GM21576 (cell line): ENCODE measurements at regions not wholly inside any gene's neighbourhood (a gene's known extent, or its start where the extent isn't known, plus 50 kb on each side); places are given as distances from the start of the nearest gene placed in this dataset.

ENCODE experiments used
- ATAC-seq: cut with Tn5 transposase; IDR thresholded peaks from one replicate; pipeline ENCODE4 v1.9.1; 2021; ENCODE audit warnings: mild to moderate bottlenecking, moderate library complexity; ENCODE audit not compliant: unreplicated experiment

GRCh38 chr1:59077466-59078069 is 219.3 kb upstream of the FGGY start:
- ATAC-seq, result no peak

DNA sequence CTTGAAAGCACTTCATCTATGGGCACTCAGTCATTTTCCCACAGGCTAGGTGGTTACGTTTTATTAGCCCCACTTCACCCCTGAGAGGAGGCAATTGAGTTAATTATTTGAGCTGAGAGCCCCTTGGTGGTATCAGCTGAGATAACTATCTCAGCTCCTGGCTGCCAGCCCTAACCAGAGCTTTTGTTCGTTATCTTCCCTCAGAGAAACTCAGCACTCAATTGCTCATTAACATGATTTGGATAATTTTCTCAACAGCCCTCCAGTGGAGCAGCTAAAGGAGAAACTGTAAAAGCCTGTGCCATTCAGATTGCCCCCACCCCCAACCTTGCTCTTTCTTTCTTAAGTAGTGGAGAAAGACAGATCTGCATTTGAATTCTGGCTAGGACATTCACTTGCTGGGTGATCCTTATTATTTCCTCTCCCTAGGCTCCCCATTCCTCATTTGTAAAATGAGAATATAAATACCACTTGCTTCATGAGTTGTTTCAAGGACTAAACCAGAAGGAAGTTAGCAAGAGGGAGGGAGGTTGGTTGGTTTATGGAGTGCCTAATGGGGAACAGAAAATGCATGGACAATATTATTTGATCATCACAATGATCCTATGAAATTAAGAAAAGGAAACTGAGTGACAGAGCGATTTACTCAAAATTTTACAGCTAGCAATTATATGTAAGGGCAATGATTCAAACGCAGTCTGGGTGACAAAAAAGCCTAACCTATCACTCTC is 218.7 kb upstream of the FGGY start:
- ATAC-seq, result no peak

DNA sequence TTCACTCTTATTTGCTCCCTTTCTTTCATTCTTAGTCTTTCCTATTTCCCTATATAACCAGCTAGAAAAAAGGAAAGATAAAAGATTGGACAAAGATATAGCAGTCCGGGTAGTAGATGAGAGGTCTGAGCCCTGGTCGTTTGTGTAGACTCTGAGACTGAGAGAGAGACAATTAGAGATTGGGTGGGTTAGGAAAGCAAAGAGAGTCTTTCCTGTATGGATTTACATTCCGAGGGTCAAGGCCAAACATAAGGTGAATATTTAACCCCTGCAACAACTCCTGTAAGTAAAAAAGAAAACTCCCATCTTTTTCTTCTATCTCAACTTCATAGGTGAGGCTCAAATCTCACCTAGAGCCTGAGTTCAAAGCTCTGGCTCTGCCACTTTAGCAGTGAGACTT is 218.0 kb upstream of the FGGY start:
- no peak for ATAC-seq

DNA sequence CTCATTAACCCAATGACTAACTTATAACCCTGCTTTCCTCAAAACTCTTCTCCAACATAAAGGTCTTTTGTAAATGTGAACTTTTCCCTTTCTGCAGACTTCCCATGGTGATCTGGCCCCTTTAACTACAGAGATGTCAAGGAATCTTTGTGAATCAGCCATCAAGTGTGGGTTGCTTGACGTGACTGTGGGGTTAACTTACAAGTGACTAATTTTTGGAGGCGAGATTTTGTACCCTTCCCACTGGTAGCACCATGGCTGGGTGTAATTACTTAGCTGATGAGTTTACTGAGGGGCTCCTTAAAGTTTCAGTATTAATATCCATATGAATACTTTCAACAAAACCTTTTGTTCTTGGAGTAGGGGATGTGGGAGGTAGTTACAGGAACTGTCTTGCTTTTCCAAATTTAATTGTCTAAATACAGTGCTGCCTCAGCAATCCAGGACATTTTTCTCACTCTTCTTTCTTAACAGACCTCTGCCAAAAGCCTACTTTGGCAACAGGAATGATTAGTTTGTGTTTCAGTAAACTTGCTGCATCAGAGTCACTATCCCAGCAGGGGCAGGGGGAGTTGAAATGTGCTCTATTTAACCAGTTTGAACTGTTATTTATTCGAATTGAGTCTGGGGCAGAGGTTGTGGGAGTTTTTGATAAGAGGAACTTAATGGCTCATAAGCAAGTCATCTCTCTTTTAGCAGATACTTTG is 217.3 kb upstream of the FGGY start:
- no peak for ATAC-seq

DNA sequence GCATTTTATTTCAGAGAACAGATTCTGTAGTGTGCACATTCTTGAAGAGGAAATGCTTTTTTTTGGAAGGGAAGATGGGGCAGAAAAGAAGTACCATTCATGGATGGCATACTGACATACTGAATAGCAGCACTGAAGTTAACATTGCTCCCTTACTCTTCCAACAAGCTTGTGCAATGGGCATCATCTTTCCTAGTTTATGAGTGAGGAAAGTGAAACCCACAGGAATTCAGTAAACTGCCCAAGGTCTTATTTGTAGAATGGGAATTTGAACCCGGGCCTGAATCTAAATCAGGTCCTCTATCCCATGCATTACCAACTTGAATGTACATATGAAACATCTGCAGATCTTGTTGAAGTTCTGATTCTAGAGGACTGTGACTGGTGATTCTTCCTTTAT is 215.7 kb upstream of the FGGY start:
- ATAC-seq, result no peak

GRCh38 chr1:59081795-59082194 is 215.1 kb upstream of the FGGY start:
- no peak for ATAC-seq

- ATAC-seq, result no peak
Measured at GRCh38 chr1:59083946-59084865, 212.7 kb upstream of the FGGY start.

- ATAC-seq, result no peak
Measured at GRCh38 chr1:59085101-59085500, 211.8 kb upstream of the FGGY start.

DNA sequence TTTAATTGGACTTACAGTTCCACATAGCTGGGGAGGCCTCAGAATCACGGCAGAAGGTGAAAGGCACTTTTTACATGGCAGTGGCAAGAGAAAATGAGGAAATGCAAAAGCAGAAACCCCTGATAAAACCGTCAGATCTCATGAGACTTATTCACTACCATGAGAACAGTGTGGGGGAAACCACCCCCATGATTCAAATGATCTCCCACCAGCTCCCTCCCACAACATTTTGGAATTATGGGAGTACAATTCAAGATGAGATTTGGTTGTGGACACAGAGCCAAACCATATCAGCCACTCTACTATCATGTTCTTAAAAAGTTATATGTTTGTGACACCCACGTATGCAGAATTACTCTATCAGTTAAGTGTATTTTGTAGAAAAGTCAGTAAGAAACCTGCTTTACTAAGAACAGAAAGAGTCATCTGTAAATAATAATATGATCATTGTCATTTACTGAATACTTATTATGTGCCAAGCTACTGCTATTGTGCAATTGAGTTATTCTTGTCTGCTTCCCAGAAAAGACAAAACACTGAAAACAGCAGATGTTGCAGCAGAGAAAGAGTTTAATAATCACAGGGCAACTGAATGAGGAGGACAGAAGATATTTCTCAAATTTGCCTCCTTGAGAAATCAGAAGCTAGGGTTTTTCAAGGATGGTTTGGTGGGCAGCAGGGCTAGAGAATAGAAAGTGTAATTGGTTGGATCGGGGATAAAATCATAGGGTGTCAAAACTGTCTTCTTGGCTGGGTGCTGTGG is 207.7 kb upstream of the FGGY start:
- no peak for ATAC-seq

DNA sequence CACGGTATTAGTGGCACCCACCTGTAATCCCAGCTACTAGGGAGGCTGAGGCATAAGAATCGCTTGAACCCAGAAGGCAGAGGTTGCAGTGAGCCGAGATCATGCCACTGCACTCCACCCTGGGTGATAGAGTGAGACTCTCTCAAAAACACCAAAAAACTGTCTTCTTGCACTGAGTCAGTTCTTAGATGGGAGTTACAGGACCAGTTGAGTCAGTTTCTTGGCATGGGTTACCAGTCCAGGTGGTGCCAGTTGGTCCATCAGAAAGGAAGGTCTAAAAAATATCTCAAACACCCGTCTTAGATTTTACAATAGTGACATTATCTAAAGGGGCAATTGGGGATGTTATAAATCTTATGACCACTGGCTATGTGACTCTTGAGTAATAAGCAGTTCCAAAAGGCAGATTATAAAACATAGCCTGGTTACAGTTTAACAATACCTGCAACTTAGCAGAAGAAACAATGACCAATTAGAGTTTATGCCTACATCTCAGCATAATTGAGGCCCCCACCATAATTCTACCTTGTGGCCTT is 206.9 kb upstream of the FGGY start:
- no peak for ATAC-seq

GRCh38 chr1:59092126-59092525 is 204.8 kb upstream of the FGGY start:
- ATAC-seq, result no peak

DNA sequence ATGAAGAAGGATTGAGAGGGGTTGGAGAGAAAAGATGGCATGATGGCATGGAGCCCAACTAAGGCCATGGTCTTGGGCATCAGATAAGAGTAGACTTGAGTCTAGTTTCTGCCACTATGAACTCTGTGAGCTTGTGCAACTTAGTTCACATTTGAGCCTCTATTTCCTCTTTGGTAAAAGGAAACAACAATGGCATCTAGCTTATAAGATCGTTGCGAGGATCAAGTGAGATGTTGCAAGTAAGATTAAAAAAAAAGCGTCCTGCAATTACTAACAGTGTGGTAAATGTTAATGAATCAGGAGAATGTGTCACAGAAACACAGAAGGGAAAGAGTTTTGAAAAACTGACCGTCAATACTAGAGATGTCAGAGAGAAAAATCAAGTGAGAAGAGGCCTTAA is 202.9 kb upstream of the FGGY start:
- no peak for ATAC-seq

GRCh38 chr1:59096501-59096900 is 200.4 kb upstream of the FGGY start:
- ATAC-seq, result no peak

GRCh38 chr1:59098655-59099054 is 198.2 kb upstream of the FGGY start:
- ATAC-seq, result no peak

GRCh38 chr1:59100708-59101374 is 196.1 kb upstream of the FGGY start:
- no peak for ATAC-seq

- ATAC-seq, result no peak
Measured at GRCh38 chr1:59101518-59101917, 195.4 kb upstream of the FGGY start.

DNA sequence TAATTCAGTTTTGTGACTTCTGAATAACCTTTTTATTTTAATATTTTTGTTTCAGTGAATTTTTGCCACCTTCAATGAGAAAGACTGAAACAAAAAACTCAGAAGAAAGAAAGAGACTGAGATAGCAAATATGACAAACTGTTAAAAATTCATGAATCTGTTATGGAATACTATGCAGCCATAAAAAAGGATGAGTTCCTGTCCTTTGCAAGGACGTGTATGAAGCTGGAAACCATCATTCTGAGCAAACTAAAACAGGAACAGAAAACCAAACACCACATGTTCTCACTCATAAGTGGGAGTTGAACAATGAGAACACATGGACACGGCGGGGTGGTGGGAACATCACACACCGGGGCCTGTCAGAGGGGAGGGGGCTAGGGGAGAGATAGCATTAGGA is 193.4 kb upstream of the FGGY start:
- no peak for ATAC-seq

GRCh38 chr1:59104191-59104760 is 192.6 kb upstream of the FGGY start:
- no peak for ATAC-seq
